Brain pericyte (primary cell): ENCODE measurements at regions not wholly inside any gene's neighbourhood (a gene's known extent, or its start where the extent isn't known, plus 50 kb on each side); places are given as distances from the start of the nearest gene placed in this dataset.

Experiments
- DNase-seq: peaks from one replicate; pipeline ENCODE4 v3.0.0-alpha.2; 2012; ENCODE audit warnings: low read depth, low spot score

DNA sequence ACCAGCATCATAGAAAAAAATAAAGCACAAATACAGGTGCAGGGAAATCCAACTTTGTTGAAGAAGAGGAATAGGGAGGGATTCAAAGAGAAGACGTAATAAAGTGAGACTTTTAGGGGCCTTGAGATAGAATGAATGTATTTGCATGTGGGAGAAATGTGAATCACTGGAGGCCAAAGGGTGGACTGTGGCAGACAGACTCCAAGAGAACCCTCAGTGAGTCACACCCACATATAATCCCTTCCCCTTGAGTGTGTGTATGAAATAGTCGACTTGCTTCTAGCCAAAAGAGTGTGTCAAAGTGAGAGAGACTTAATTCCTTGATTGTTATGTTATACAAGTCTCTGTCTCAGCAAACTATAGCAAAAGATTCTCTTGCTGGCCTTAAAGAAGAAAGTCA lies 101.3 kb upstream of the GHITM start:
- DNase-seq: no peak

DNA sequence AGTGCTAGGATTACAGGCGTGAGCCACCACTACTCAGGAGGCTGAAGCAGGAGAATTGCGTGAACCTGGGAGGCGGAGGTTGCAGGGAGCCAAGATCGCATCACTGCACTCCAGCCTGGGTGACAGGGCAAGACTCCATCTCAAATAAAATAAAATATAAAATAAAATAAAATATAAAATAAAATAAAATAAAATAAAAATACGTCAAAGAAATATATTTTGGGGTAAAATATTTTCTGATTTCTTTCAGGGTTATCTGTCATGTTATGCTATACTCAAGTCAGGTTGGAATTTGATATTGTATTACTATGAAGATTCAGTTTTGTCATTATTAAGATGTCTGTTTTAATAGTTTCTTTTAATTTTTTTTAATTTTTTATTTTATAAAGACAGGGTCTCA lies 99.4 kb upstream of the GHITM start:
- no peak for DNase-seq

DNA sequence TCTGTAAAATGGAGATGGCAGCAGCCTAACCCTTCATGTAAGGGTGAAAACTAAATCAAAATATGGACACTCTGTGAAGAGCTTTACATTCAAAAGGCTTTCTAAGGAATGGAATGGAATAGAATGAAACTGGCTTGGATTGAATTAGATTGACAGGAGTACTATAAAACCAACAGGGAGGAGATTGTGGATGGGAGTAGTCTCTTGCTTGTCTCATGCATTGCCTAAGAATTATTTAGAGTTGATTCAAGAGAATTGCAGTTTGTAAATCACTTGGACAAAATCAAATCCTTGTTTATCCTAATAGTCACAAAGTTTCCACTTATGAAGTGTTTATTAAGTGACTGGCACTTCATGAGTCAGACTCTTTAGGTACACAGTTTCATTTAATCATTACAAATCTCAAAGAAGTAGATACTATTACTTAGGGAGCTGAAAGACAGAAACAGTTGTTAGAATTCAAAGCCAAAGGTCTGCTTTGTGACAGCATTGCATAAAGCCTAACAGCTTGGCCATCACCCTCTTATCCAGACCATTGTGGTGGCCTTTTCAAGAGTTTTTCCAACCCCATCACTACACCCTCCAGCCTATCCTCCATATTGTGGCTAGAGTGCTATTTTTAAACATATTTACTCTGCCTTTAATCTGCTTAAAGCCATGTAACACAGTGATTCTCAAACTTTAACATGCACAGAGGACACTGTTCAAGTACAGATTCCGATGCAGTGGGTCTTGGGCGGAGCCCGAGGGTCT lies 91.9 kb upstream of the GHITM start:
- no peak for DNase-seq

DNA sequence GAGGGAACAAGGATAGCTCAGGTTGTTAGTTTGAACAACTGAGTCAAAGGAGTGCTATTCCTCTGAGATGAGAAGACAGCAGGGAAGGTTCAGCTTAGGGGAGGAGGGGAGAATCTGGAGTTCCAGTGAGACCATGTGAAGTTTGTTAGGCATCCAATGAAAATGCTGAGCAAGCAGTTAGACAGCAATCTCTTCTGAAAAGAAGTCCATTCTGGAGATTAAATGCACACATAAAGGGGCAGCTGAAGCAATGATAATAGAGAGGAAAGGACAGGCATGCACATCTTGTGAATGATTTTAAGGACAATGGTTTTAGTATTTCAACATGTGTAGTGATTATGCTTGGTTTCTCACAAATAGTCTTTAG lies 89.7 kb upstream of the GHITM start:
- DNase-seq: no peak

DNA sequence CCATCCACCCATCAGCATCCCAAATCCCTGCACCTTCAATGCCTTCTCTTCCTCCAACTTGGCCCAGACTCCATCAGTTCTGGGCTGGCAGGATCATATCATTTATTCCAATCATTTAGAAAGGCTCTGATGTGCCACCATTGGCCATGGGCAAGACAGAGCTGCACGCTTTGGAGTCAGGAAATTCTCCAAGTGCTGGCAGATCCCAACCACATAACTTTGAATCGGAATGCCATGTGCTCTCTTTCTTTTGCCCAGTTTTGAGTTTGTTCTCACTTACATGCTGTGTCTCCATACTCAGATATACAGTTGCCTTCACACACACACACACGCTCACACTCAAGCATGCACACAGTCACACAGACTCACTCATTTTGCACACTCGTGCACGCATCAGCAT lies 85.7 kb upstream of the GHITM start:
- DNase-seq: no peak

DNA sequence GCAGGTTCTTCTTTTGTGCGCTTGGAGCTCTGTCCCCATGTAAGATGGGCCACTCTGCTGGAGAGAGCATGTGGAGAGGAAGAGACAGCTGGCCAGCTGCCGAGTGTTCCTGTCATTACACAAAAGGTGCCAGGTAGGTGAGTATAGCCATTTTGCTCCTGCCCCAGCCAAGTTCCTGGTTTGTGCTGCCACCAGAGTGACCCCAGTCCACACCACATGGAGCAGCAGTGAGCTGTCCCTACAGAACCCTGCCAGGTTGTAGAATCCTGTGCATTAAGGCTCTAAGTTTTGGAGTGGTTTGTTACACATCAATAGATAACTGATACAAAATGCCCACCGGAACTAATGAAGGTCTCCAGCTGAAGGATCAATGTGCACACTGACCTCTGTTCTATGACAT lies 84.6 kb upstream of the GHITM start:
- no peak for DNase-seq

DNA sequence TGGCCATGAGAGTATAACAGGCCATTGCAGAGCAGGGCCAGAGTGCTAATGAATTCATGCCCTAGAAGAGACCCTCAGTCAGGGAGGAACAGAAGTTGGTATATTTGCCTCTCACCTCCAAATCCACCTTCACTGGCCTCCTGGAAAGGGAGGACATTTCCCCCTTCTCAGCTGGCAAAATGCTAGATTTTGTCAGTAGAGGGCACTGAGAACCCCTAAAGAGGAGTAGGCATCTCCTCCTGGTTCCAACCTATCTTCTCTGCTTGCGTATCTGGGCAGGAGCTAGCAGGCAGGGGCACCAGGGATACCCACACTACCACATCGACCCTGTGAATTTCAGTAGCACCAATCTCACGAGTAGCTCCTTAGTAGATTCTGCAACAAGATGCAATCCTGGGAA lies 79.8 kb upstream of the GHITM start:
- DNase-seq: no peak

DNA sequence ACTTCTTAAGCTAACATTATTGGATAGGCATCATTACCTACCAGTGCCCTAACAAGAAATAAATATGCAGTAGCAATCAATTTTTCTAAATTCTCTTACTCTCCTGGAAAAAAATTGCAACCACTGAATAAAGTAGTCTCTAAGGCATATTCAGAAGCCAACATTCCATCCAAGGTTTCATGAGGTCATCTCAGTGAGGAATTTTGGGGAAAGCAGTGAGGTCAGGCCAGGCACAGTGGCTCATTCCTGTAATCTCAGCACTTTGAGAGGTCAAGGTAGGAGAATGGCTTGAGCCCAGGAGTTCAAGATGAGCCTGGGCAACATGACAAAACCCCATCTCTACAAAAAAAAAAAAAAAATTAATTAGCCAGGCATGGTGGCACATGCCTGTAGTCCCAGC lies 75.9 kb upstream of the GHITM start:
- no peak for DNase-seq

DNA sequence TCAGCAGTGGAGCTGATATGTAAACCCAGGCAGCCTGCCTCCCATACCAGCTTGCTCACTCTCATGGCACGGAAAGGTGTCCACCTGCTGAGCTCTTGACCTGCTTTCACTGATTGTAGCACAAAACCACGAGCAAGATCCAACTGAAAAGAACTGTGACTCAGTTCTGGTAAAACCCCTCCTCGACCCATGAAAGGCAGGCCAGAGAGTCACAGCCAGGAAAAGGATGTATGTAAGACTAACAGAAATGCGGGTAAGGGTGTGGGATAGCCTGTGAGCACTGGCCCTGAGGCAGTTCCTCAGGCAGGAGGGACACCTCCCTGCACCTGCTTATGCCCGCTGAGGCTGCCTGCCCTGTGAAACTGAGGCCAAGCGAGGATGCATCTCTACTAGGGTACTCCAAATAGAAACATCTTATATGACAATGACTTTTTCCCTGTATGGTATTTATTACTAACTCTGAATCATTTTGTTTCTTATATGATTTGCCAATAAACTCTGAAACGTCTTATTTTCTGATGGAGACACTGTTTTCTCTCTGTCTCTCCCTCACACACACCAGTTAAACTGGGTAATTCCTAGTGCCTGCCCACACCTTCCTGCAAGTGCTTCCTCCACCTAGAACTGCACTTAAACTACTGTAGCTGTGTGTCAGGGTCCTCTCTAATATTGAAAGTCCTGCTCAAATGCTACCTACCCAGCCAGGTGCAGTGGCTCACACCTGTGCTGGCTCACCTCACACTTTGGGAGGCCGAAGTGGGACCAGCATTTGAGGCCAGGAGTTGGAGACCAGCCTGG lies 73.3 kb upstream of the GHITM start:
- DNase-seq: no peak

DNA sequence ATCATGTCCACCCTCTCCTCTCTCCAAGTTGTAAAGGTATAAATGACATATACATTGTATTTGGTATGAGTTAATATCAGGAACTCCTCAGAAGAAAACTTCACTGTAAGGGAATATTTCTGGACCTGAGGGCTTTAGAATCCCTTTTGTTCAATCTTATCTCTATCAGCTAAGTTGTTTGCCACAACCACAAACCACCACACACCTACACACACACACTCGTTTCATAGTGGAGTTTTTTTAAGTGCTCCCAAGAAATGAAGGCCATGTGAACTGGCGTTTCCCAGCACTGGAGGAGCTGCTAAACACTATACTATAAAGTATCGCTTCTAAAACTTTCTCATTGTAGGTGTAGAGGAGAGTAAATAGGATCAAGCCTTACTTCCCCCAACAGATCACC lies 64.8 kb upstream of the GHITM start:
- DNase-seq: no peak

DNA sequence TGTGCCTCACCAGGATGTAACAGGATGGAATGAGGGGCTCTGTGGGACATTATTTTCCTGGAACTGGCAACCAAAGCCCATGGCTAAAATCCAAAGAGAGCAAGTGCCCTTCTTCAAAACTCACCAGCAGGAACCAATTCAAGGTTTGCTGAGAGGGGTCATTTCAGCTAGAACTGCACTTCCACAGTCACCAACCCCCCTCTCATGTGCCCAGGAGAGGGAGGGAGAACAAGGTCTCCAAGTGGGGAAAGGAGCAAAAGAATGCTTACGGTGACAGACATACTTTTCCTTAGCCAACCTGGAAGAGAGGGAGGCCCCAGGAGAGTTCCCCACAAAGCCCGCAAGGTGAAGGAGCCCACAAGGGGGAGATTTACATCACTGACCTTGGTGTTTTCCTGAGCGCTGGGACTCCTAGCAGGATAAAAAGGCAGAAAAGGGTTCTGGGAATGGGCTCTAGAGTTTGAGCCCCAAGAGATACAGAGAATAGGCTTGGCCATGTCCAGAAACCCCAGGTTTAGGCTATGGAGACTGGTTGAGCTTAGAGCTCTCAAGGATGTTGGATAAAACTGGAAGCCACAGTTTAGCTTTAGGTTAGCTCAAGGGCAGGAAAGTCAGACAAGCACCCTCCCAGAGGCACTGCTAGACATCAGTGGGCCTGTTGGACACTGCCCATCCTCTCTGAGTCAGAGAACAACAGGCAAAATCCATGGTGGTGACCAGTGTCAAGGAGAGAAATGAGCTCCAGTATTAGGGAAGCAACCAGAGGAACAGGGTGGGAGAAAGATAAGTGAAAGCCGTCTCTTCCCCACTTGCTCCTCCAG lies 63.9 kb upstream of the GHITM start:
- DNase-seq: no peak

DNA sequence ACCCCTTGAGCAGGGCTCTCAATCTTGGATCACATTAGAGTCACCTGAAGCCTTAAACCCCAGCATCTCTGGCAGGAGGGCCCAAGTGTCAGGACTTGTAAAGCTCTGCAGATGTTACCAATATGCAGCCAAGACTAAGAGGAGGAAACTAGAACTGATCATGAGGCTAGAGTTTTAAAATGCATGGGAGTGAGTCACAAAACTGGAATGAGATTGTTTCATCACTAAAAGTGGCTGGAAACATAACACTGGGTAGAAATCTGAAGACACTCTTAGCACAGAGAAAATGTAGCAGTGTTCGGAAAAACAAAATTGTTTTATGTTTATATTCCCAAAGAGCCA lies 63.3 kb upstream of the GHITM start:
- no peak for DNase-seq

DNA sequence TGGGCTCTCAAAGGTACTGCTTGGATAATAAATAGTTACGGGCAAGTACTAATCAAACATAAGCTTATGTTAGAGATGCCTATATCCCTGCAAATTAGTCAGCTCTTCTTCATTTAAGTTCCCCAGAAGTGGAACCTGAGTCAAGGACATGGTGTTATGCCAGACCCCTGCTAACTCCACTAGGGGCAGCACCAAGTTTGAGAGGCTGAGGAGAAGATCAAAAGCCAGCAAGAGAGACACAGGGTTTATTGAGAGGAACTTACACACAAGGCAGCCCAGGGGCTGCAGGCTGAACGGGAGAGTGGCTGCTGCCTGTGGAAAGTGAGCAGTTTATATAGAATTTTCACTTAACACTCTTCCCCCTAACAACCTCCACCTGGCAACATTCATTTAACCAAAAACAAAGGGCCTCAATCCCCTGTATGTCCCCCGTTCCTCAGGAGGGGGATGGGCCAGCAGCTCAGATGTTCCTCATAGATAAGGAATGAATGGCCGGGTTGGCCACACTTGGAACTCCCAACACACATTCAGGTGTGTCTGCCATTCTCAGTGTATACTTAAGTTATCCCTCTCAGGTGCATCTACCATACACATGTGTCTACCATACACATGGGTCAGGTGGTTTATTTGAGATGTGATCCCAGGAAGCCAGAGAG lies 62.6 kb upstream of the GHITM start:
- no peak for DNase-seq

DNA sequence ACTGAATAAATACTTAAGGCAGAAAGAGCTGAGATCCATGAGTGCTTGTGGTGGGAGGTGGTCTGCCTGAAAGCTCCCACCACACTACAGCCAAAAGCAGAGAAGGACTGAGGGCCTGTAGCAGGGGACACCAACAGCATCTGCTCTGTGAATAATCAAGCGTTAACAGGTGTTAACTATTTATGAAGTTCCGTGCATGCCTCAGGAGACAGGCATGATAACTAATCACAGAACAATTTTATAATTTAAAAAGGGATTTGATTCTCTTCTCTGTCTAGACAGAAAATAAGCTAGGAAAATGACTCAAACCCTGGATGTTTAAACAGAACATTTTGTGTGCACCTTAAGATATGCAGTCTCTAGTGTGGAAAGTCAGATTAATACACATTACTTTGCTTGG lies 61.5 kb upstream of the GHITM start:
- no peak for DNase-seq

DNA sequence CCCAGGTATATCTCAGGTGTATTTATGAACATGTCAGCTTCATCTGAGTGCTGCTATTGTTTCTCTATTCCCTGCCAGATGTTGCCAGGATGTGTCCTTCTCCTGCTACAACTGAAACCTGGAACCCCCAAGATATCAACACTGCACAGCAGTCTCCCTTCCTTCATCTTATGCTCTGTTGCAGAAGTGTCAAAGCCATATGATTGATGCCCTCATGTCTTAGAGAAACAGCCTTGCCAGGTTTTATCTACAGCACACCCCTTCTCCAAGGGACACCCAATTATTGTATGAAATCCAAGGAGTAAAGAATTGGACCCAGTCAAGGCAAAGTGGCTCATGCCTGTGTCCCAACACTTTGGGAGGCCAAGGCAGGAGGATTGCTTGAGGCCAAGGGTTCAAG lies 60.5 kb upstream of the GHITM start:
- no peak for DNase-seq

DNA sequence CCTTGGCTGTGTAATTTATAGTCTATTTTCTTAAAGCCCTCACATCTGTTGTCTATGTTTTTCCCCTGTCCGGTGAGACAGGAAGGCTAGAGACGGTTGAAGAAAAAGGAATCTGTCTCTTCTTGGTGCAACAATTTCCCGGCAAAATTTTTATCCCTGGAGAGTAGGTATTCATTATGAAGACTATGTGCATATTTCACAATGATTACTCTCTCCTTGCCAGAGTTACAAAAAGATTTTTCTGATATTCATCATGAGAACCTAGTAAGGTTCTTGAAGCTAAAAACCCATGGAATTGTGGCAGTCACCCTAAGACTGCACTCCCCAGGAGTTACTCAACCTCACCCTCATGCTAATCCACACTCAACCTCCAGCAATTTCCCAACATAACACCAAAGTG lies 55.0 kb upstream of the GHITM start:
- no peak for DNase-seq

DNA sequence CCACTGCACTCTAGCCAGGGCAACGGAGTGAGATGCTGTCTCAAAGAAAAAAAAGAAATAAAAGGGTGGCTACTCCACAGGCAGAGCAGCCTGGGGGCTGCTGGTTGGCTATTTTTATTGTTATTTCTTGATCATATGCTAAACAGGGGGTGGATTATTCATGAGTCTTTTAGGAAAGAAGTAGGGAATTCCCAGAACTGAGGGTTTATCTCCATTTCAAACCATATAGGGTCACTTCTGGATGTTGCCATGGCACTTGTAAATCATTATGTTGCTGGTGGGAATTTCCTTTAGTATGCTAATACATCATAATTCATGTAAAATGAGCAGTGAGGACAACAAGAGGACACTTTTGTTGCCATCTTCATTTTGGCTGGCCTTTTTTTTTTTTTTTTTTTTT lies 52.1 kb upstream of the GHITM start:
- no peak for DNase-seq

DNA sequence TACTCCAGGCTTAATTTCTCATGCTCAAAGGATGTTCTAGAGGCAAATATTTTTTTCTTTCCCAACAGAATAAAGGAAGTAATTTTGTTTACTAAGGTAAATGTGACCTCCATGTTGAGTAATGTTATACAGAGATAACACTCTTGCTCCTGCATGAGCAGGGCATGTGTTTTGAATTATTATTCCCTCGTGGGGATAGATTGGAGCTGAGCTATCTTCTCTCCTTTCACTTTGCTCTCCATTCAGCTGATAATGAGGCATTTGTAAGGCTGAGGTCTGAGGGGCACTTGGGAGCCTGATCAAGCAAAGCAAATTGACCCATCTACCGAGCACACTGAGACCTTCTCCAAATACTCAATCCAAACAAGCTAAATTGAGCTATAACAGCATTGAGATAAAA lies 50.7 kb upstream of the GHITM start:
- DNase-seq: no peak

DNA sequence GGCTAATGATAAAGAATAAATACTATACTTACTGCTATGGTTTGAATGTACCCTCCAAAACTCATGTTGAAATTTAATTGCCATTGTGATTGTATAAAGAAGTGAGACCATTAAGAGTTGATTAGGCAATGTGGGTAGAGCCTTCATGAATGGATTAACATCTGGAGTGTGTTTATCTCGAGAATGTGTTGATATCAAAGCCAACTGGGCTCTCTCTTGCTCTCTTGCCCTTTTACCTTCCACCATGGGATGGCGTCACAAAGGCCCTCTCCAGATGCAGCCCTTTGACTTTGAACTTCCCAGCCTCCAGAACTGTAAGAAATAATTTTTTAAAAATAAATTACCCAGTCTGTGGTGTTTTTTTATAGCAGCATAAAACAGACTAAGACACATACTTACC lies 50.1 kb upstream of the GHITM start:
- DNase-seq: no peak
